HUES6 (cell line): ENCODE measurements at regions not wholly inside any gene's neighbourhood (a gene's known extent, or its start where the extent isn't known, plus 50 kb on each side); places are given as distances from the start of the nearest gene placed in this dataset.

ENCODE experiments used
- H3K27ac ChIP-seq: 2 replicates; pipeline ENCODE4 v1.7.0; 2013; ENCODE audit warnings: low read depth, mild to moderate bottlenecking, low read length, inconsistent platforms
- H3K27me3 ChIP-seq: 2 replicates; pipeline ENCODE4 v1.6.1; 2013; ENCODE audit warnings: low read length; ENCODE audit not compliant: control insufficient read depth, insufficient read depth
- H3K36me3 ChIP-seq: 2 replicates; pipeline ENCODE4 v1.6.1; 2013; ENCODE audit warnings: low read length; ENCODE audit not compliant: control insufficient read depth, insufficient read depth
- H3K4me1 ChIP-seq: 2 replicates; pipeline ENCODE4 v1.6.1; 2013; ENCODE audit warnings: low read length; ENCODE audit not compliant: control insufficient read depth, insufficient read depth
- H3K4me3 ChIP-seq: 2 replicates; pipeline ENCODE4 v1.5.1; 2013; ENCODE audit warnings: low read depth, low read length
- H3K9ac ChIP-seq: one replicate; pipeline ENCODE4 v1.6.1; 2013; ENCODE audit warnings: mild to moderate bottlenecking, low read length
- H3K9me3 ChIP-seq: 2 replicates; pipeline ENCODE4 v1.6.1; 2013; ENCODE audit warnings: low read depth, low read length; ENCODE audit not compliant: control insufficient read depth, insufficient read depth

- Histone ChIP-seq H3K4me1 (peaks cover 9% of the 10 kb centered on the region), H3K27ac (no peak overlapping the region), H3K4me3 (no peak overlapping the region), H3K36me3 (no peaks in the 10 kb centered on the region), H3K27me3 (no peaks in the 10 kb centered on the region), H3K9me3 (no peaks in the 10 kb centered on the region), H3K9ac (no peak overlapping the region)
Measured at GRCh38 chr5:22908586-22908985, 55.4 kb upstream of the CDH12 start.

- no peaks in the 10 kb centered on the region for H3K9me3 ChIP-seq
- H3K27me3 ChIP-seq: no peaks in the 10 kb centered on the region
- H3K27ac ChIP-seq: no peak overlapping the region
- peaks cover 9% of the 10 kb centered on the region for H3K4me1 ChIP-seq
- H3K9ac ChIP-seq: no peak overlapping the region
- H3K4me3 ChIP-seq: no peak overlapping the region
- H3K36me3 ChIP-seq: no peaks in the 10 kb centered on the region
Measured at GRCh38 chr5:22908129-22908528, 55.0 kb upstream of the CDH12 start.
